ENCODE measurements at regions not wholly inside any gene's neighbourhood (a gene's known extent, or its start where the extent isn't known, plus 50 kb on each side); places are given as distances from the start of the nearest gene placed in this dataset.

- no peak for TF ChIP-seq TAF1 (IDR thresholded peaks at IDR 0.05; ENCODE audit: low read depth, low read length)
- no peak for TF ChIP-seq SPI1 (IDR thresholded peaks at IDR 0.05; ENCODE audit: low read depth, low read length)
- no peak for TF ChIP-seq PAX5 (IDR thresholded peaks at IDR 0.05; ENCODE audit: insufficient read depth, low read length, severe bottlenecking)
- TF ChIP-seq POU2F2 (IDR thresholded peaks at IDR 0.05; ENCODE audit: low read depth, low read length), result no peak
- TF ChIP-seq POLR2A (IDR thresholded peaks at IDR 0.05; ENCODE audit: low read depth, low read length), result no peak
- TF ChIP-seq POLR2AphosphoS5 (IDR thresholded peaks at IDR 0.05; ENCODE audit: low read depth, low read length), result no peak
- FAIRE-seq (no peak), DNase-seq (ENCODE audit: insufficient read length, low spot score) (no peak)
Observed at GRCh38 chr1:111025109-111025508, 61.4 kb upstream of the LRIF1 start.

- TF ChIP-seq TAF1 (IDR thresholded peaks at IDR 0.05; ENCODE audit: low read depth, low read length) (no peak), SPI1 (IDR thresholded peaks at IDR 0.05; ENCODE audit: low read depth, low read length) (no peak), POLR2AphosphoS5 (IDR thresholded peaks at IDR 0.05; ENCODE audit: low read depth, low read length) (no peak), POU2F2 (IDR thresholded peaks at IDR 0.05; ENCODE audit: low read depth, low read length) (no peak), POLR2A (IDR thresholded peaks at IDR 0.05; ENCODE audit: low read depth, low read length) (no peak), PAX5 (IDR thresholded peaks at IDR 0.05; ENCODE audit: insufficient read depth, low read length, severe bottlenecking) (no peak)
- no peak for DNase-seq (ENCODE audit: insufficient read length, low spot score)
- no peak for FAIRE-seq
Observed at GRCh38 chr1:111015222-111015621, 51.5 kb upstream of the LRIF1 start.
